ENCODE measurements at regions not wholly inside any gene's neighbourhood (a gene's known extent, or its start where the extent isn't known, plus 50 kb on each side); places are given as distances from the start of the nearest gene placed in this dataset.

DNA sequence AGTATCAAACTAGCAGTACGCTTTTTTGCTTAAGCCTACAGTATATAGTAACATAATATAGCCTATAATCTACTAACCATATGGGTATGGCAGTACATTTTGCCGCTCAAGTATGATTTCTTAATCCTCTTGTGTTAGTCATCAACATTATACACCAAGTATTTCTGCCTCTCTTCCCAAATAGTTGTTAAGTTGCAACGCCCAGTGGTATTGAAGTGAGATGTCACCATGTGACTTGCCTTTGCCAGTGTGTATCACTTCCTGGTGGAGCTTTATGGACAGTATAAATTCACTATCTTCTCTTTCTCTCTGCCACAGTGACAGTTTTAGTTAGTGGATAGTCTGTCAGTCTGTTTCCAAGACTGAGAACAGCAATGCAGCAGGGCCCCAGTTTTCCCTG lies 535.5 kb downstream of the PDHA2 start (continued):
- TF ChIP-seq, protein P1, sequence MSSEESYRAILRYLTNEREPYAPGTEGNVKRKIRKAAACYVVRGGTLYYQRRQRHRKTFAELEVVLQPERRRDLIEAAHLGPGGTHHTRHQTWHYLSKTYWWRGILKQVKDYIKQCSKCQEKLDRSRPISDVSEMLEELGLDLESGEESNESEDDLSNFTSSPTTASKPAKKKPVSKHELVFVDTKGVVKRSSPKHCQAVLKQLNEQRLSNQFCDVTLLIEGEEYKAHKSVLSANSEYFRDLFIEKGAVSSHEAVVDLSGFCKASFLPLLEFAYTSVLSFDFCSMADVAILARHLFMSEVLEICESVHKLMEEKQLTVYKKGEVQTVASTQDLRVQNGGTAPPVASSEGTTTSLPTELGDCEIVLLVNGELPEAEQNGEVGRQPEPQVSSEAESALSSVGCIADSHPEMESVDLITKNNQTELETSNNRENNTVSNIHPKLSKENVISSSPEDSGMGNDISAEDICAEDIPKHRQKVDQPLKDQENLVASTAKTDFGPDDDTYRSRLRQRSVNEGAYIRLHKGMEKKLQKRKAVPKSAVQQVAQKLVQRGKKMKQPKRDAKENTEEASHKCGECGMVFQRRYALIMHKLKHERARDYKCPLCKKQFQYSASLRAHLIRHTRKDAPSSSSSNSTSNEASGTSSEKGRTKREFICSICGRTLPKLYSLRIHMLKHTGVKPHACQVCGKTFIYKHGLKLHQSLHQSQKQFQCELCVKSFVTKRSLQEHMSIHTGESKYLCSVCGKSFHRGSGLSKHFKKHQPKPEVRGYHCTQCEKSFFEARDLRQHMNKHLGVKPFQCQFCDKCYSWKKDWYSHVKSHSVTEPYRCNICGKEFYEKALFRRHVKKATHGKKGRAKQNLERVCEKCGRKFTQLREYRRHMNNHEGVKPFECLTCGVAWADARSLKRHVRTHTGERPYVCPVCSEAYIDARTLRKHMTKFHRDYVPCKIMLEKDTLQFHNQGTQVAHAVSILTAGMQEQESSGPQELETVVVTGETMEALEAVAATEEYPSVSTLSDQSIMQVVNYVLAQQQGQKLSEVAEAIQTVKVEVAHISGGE (CRISPR knock-in tag; IDR thresholded peaks at IDR 0.05), result no peak
- TF ChIP-seq POLR2AphosphoS5 (IDR thresholded peaks at IDR 0.05; ENCODE audit: low read length) (no peak), TAF1 (IDR thresholded peaks at IDR 0.05; ENCODE audit: borderline replicate concordance, low read depth, low read length) (no peak), FOXK2 (IDR thresholded peaks at IDR 0.05) (no peak), DPF2 (IDR thresholded peaks at IDR 0.05) (no peak), POLR2A (IDR thresholded peaks at IDR 0.05; ENCODE audit: low read depth, low read length) (no peak), FOS (IDR thresholded peaks at IDR 0.05; ENCODE audit: borderline replicate concordance, extremely low read depth, insufficient read length) (no peak)
- TF ChIP-seq, protein P2, sequence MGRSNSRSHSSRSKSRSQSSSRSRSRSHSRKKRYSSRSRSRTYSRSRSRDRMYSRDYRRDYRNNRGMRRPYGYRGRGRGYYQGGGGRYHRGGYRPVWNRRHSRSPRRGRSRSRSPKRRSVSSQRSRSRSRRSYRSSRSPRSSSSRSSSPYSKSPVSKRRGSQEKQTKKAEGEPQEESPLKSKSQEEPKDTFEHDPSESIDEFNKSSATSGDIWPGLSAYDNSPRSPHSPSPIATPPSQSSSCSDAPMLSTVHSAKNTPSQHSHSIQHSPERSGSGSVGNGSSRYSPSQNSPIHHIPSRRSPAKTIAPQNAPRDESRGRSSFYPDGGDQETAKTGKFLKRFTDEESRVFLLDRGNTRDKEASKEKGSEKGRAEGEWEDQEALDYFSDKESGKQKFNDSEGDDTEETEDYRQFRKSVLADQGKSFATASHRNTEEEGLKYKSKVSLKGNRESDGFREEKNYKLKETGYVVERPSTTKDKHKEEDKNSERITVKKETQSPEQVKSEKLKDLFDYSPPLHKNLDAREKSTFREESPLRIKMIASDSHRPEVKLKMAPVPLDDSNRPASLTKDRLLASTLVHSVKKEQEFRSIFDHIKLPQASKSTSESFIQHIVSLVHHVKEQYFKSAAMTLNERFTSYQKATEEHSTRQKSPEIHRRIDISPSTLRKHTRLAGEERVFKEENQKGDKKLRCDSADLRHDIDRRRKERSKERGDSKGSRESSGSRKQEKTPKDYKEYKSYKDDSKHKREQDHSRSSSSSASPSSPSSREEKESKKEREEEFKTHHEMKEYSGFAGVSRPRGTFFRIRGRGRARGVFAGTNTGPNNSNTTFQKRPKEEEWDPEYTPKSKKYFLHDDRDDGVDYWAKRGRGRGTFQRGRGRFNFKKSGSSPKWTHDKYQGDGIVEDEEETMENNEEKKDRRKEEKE (IDR thresholded peaks at IDR 0.05), result no peak
- TF ChIP-seq, protein P3, sequence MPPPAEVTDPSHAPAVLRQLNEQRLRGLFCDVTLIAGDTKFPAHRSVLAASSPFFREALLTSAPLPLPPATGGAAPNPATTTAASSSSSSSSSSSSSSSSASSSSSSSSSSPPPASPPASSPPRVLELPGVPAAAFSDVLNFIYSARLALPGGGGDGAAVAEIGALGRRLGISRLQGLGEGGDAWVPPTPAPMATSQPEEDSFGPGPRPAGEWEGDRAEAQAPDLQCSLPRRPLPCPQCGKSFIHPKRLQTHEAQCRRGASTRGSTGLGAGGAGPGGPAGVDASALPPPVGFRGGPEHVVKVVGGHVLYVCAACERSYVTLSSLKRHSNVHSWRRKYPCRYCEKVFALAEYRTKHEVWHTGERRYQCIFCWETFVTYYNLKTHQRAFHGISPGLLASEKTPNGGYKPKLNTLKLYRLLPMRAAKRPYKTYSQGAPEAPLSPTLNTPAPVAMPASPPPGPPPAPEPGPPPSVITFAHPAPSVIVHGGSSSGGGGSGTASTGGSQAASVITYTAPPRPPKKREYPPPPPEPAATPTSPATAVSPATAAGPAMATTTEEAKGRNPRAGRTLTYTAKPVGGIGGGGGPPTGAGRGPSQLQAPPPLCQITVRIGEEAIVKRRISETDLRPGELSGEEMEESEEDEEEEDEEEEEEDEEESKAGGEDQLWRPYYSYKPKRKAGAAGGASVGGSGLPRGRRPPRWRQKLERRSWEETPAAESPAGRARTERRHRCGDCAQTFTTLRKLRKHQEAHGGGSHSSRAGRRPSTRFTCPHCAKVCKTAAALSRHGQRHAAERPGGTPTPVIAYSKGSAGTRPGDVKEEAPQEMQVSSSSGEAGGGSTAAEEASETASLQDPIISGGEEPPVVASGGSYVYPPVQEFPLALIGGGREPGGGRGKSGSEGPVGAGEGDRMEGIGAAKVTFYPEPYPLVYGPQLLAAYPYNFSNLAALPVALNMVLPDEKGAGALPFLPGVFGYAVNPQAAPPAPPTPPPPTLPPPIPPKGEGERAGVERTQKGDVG (CRISPR knock-in tag; IDR thresholded peaks at IDR 0.05), result no peak

All from GM12878 (cell line).